ENCODE measurements at regions not wholly inside any gene's neighbourhood (a gene's known extent, or its start where the extent isn't known, plus 50 kb on each side); places are given as distances from the start of the nearest gene placed in this dataset.

GRCh38 chr10:128500642-128501041 lies 374.4 kb upstream of the MKI67 start:
- no peak for TF ChIP-seq CTCF (IDR thresholded peaks at IDR 0.05; ENCODE audit: poor library complexity)
- no peak for TF ChIP-seq EZH2 (IDR thresholded peaks at IDR 0.05; ENCODE audit: borderline replicate concordance)
